Tibial nerve (tissue), 4 donors: ENCODE measurements at regions not wholly inside any gene's neighbourhood (a gene's known extent, or its start where the extent isn't known, plus 50 kb on each side); places are given as distances from the start of the nearest gene placed in this dataset.

Experiments used
- DNase-seq, 2 donors: peaks; one replicate each; pipeline ENCODE4 v3.0.0-alpha.2; 2019; ENCODE audit warnings: low spot score in 2 of 2
- H3K27ac ChIP-seq, 4 donors: fragments of 200-600 bp; sonication (generic) in 3 of 4; one replicate each; pipeline ENCODE4 v1.5.1; 2017 to 2019; ENCODE audit warnings: mild to moderate bottlenecking in 1 of 4
- H3K27me3 ChIP-seq, 2 donors: fragments of 200-600 bp; sonication (generic) in 1 of 2; one replicate each; pipeline versions ENCODE4 v1.5.1 to v1.6.0; 2017 to 2019
- H3K36me3 ChIP-seq, 3 donors: fragments of 200-600 bp; sonication (generic); one replicate each; pipeline ENCODE4 v1.5.1; 2018 to 2019
- H3K4me1 ChIP-seq, 4 donors: fragments of 200-600 bp; sonication (generic) in 3 of 4; one replicate each; pipeline ENCODE4 v1.5.1; 2017 to 2019
- H3K4me3 ChIP-seq, 4 donors: fragments of 200-600 bp; sonication (generic) in 3 of 4; one replicate each; pipeline ENCODE4 v1.5.1; 2017 to 2019; ENCODE audit warnings: mild to moderate bottlenecking in 1 of 4, moderate library complexity in 1 of 4
- H3K9me3 ChIP-seq, 4 donors: fragments of 200-600 bp; sonication (generic) in 3 of 4; one replicate each; pipeline ENCODE4 v1.5.1; 2017 to 2019
- CTCF ChIP-seq, 5 experiments: fragments of 200-600 bp in 3 of 5; fragments of 450-650 bp in 2 of 5; sonication (generic) in 3 of 5; IDR thresholded peaks; one replicate each; pipeline ENCODE4 v1.5.1; 2016 to 2019; ENCODE audit warnings: antibody characterized with exemption in 5 of 5, mild to moderate bottlenecking in 3 of 5, moderate library complexity in 2 of 5
- EP300 ChIP-seq, 2 donors: sonication (generic); formaldehyde crosslinking; IDR thresholded peaks; one replicate each; pipeline ENCODE4 v1.6.1; 2017; ENCODE audit warnings: antibody characterized with exemption in 2 of 2, mild to moderate bottlenecking in 1 of 2
- POLR2A ChIP-seq, 2 donors: fragments of 450-650 bp; IDR thresholded peaks; one replicate each; pipeline ENCODE4 v1.6.1; 2017; ENCODE audit warnings: antibody characterized with exemption in 2 of 2, mild to moderate bottlenecking in 2 of 2, moderate library complexity in 2 of 2
- WGBS, 2 donors: methylation state at CpG; one replicate each; pipeline ENCODE4 v1.1.5; 2018; 5-methylcytosine and 5-hydroxymethylcytosine counted together

DNA sequence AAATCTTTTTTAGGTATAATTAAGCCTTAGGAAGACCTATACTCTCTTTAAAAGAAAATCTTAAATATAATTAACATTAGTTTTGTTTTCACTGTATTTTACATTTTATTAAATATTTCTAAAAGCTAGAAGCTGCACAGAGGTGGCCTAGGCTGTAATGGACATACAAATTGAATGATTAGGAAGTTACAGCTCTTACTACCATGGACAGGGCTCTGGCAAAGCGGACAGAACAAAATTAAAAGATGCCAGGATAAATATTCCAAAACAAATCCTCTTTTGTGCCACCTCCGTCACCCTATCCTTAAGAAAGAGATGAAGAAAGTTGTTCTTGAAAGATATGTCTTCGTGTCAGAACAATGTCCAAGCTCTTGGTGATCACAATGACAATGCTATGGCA lies 376.5 kb downstream of the ETNK1 start:
- no peak overlapping the region for H3K27ac ChIP-seq

GRCh38 chr12:23002381-23002780 lies 377.4 kb downstream of the ETNK1 start:
- Histone ChIP-seq H3K4me3 (no peak overlapping the region), H3K27me3 (no peaks in the 10 kb centered on the region), H3K36me3 (no peaks in the 10 kb centered on the region), H3K9me3 (peaks cover 0 to 9% (median 2%) of the 10 kb centered on the region in 4 donors), H3K27ac (no peak overlapping the region), H3K4me1 (peaks cover 0 to 7% (median 0%) of the 10 kb centered on the region in 4 donors)
- 64 to 79% methylated on average over 6 to 7 of the region's 7 CpGs for WGBS, 2 donors
- no peak for DNase-seq
- TF ChIP-seq POLR2A (IDR thresholded peaks at IDR 0.05): no peak
- no peak for TF ChIP-seq EP300 (IDR thresholded peaks at IDR 0.05)
- no peak for TF ChIP-seq CTCF (IDR thresholded peaks at IDR 0.05)

More for the DNA sequence above, 376.5 kb downstream of the ETNK1 start:
- no peaks in the 10 kb centered on the region for H3K36me3 ChIP-seq
- H3K4me3 ChIP-seq: no peak overlapping the region
- no peak for DNase-seq
- peaks cover 0 to 4% (median 0%) of the 10 kb centered on the region in 4 donors for H3K4me1 ChIP-seq
- WGBS, 2 donors: 47 to 49% methylated on average over 3 of the region's 3 CpGs
- H3K9me3 ChIP-seq: peaks cover 0 to 9% (median 2%) of the 10 kb centered on the region in 4 donors
- no peaks in the 10 kb centered on the region for H3K27me3 ChIP-seq
- no peak for TF ChIP-seq CTCF (IDR thresholded peaks at IDR 0.05)
- TF ChIP-seq POLR2A (IDR thresholded peaks at IDR 0.05): no peak
- no peak for TF ChIP-seq EP300 (IDR thresholded peaks at IDR 0.05)

GRCh38 chr12:23004473-23005020 lies 379.6 kb downstream of the ETNK1 start:
- Histone ChIP-seq H3K4me1 (peaks cover 0 to 12% (median 0%) of the 10 kb centered on the region in 4 donors), H3K36me3 (no peaks in the 10 kb centered on the region), H3K27me3 (no peaks in the 10 kb centered on the region), H3K27ac (no peak overlapping the region), H3K9me3 (no peaks in the 10 kb centered on the region), H3K4me3 (no peak overlapping the region)
- no peak for DNase-seq
- 73 to 82% methylated on average over 4 of the region's 4 CpGs for WGBS, 2 donors
- no peak for TF ChIP-seq EP300 (IDR thresholded peaks at IDR 0.05)
- no peak for TF ChIP-seq POLR2A (IDR thresholded peaks at IDR 0.05)
- no peak for TF ChIP-seq CTCF (IDR thresholded peaks at IDR 0.05)

DNA sequence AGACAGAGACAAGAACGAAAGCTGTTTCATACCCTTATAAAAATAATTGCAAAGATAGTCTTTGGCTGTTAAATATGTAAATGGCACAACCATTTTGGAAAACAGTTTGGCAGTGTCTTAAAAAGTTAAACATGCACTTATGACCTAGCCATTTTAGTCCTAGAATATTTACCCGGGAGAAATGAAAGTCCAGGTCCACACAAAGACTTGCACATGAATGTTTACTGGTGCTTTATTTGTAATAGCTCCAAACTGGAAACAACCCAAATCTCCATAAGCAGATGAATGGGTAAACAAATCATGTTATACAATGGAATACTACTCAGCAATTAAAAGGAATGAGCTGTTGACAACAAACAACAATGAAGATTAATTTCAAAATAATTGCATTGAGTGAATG lies 380.4 kb downstream of the ETNK1 start:
- no peak for DNase-seq
- peaks cover 0 to 12% (median 0%) of the 10 kb centered on the region in 4 donors for H3K4me1 ChIP-seq
- no peak overlapping the region for H3K27ac ChIP-seq
- no peak for TF ChIP-seq CTCF (IDR thresholded peaks at IDR 0.05)
- TF ChIP-seq EP300 (IDR thresholded peaks at IDR 0.05): no peak
- TF ChIP-seq POLR2A (IDR thresholded peaks at IDR 0.05): no peak
- H3K27me3 ChIP-seq: no peaks in the 10 kb centered on the region
- 43 to 45% methylated on average over 2 of the region's 2 CpGs for WGBS, 2 donors
- no peak overlapping the region for H3K4me3 ChIP-seq
- H3K36me3 ChIP-seq: no peaks in the 10 kb centered on the region
- H3K9me3 ChIP-seq: no peaks in the 10 kb centered on the region

GRCh38 chr12:23006413-23006812 lies 381.4 kb downstream of the ETNK1 start:
- TF ChIP-seq POLR2A (IDR thresholded peaks at IDR 0.05) (no peak), CTCF (IDR thresholded peaks at IDR 0.05) (no peak), EP300 (IDR thresholded peaks at IDR 0.05) (no peak)
- H3K9me3 ChIP-seq: no peaks in the 10 kb centered on the region
- no peak for DNase-seq
- no peaks in the 10 kb centered on the region for H3K36me3 ChIP-seq
- 26 to 28% methylated on average over 2 of the region's 2 CpGs for WGBS, 2 donors
- H3K27ac ChIP-seq: no peak overlapping the region
- H3K4me3 ChIP-seq: no peak overlapping the region
- peaks cover 0 to 12% (median 0%) of the 10 kb centered on the region in 4 donors for H3K4me1 ChIP-seq
- no peaks in the 10 kb centered on the region for H3K27me3 ChIP-seq
